GM18861 (cell line): ENCODE measurements at regions not wholly inside any gene's neighbourhood (a gene's known extent, or its start where the extent isn't known, plus 50 kb on each side); places are given as distances from the start of the nearest gene placed in this dataset.
"Not testable (repeated sequence)": the region's sequence is repeated elsewhere in the genome, so short reads cannot be mapped to it uniquely, and the experiment has no call there.

Experiments
- ATAC-seq: cut with Tn5 transposase; IDR thresholded peaks from one replicate; pipeline ENCODE4 v1.9.1; 2021; ENCODE audit not compliant: unreplicated experiment

- ATAC-seq, result no peak
These were observed 2618.6 kb downstream of the ARAP2 start for GRCh38 chr4:33625748-33626147.

GRCh38 chr4:33626221-33626620, 2618.1 kb downstream of the ARAP2 start:
- no peak for ATAC-seq

GRCh38 chr4:33628296-33628695, 2616.0 kb downstream of the ARAP2 start:
- ATAC-seq, result no peak

GRCh38 chr4:33649015-33649414, 2595.3 kb downstream of the ARAP2 start:
- ATAC-seq, result no peak

- ATAC-seq, result no peak
These were observed 2594.8 kb downstream of the ARAP2 start for GRCh38 chr4:33649471-33649870.

- no peak for ATAC-seq
These were observed 2594.3 kb downstream of the ARAP2 start for GRCh38 chr4:33650036-33650435.

GRCh38 chr4:33658971-33659370, 2585.3 kb downstream of the ARAP2 start:
- no peak for ATAC-seq

- no peak for ATAC-seq
These were observed 2582.7 kb downstream of the ARAP2 start for GRCh38 chr4:33661636-33662035.

GRCh38 chr4:33685939-33686338, 2558.4 kb downstream of the ARAP2 start:
- no peak for ATAC-seq

GRCh38 chr4:33696041-33696440, 2548.3 kb downstream of the ARAP2 start:
- no peak for ATAC-seq

GRCh38 chr4:33696586-33696985, 2547.7 kb downstream of the ARAP2 start:
- no peak for ATAC-seq

- ATAC-seq, result no peak
These were observed 2535.1 kb downstream of the ARAP2 start for GRCh38 chr4:33709247-33709646.

- no peak for ATAC-seq
These were observed 2532.5 kb downstream of the ARAP2 start for GRCh38 chr4:33711826-33712225.

GRCh38 chr4:33714971-33715370, 2529.3 kb downstream of the ARAP2 start:
- no peak for ATAC-seq

GRCh38 chr4:33715841-33716395, 2528.4 kb downstream of the ARAP2 start:
- no peak for ATAC-seq

GRCh38 chr4:33722254-33722653, 2522.1 kb downstream of the ARAP2 start:
- no peak for ATAC-seq

GRCh38 chr4:33722800-33723516, 2521.4 kb downstream of the ARAP2 start:
- ATAC-seq, result no peak

- ATAC-seq, result no peak
These were observed 2519.6 kb downstream of the ARAP2 start for GRCh38 chr4:33724685-33725084.

- no peak for ATAC-seq
These were observed 2518.5 kb downstream of the ARAP2 start for GRCh38 chr4:33725861-33726260.

GRCh38 chr4:33737726-33738125, 2506.6 kb downstream of the ARAP2 start:
- no peak for ATAC-seq

- no peak for ATAC-seq
These were observed 2504.3 kb downstream of the ARAP2 start for GRCh38 chr4:33739884-33740632.

- not testable (repeated sequence) for ATAC-seq
These were observed 2503.4 kb downstream of the ARAP2 start for GRCh38 chr4:33740871-33741270.
